ENCODE measurements at regions not wholly inside any gene's neighbourhood (a gene's known extent, or its start where the extent isn't known, plus 50 kb on each side); places are given as distances from the start of the nearest gene placed in this dataset.

- no peak for TF ChIP-seq FOXP2 (optimal IDR thresholded peaks at IDR 0.05; ENCODE audit: borderline replicate concordance, extremely low read depth, extremely low read length, insufficient read depth)
- TF ChIP-seq REST (IDR thresholded peaks at IDR 0.05; ENCODE audit: insufficient read depth in 1 of 2, low read depth in 2 of 2, low read length in 2 of 2): no peak
- TF ChIP-seq SIN3A (IDR thresholded peaks at IDR 0.05; ENCODE audit: borderline replicate concordance, insufficient read depth, low read length): no peak
- TF ChIP-seq POLR2AphosphoS5 (IDR thresholded peaks at IDR 0.05; ENCODE audit: low read depth, low read length): no peak
- TF ChIP-seq TAF1 (IDR thresholded peaks at IDR 0.05; ENCODE audit: borderline replicate concordance, insufficient read depth, low read length): no peak
Measured at GRCh38 chr6:1086446-1087153, 225.3 kb upstream of the FOXQ1 start.

GRCh38 chr6:1082285-1082935 is 229.5 kb upstream of the FOXQ1 start:
- TF ChIP-seq REST (IDR thresholded peaks at IDR 0.05; ENCODE audit: insufficient read depth in 1 of 2, low read depth in 2 of 2, low read length in 2 of 2): no peak
- TF ChIP-seq FOXP2 (optimal IDR thresholded peaks at IDR 0.05; ENCODE audit: borderline replicate concordance, extremely low read depth, extremely low read length, insufficient read depth): no peak
- no peak for TF ChIP-seq SIN3A (IDR thresholded peaks at IDR 0.05; ENCODE audit: borderline replicate concordance, insufficient read depth, low read length)
- TF ChIP-seq TAF1 (IDR thresholded peaks at IDR 0.05; ENCODE audit: borderline replicate concordance, insufficient read depth, low read length): no peak
- TF ChIP-seq POLR2AphosphoS5 (IDR thresholded peaks at IDR 0.05; ENCODE audit: low read depth, low read length): no peak

- TF ChIP-seq SIN3A (IDR thresholded peaks at IDR 0.05; ENCODE audit: borderline replicate concordance, insufficient read depth, low read length) (no peak), REST (IDR thresholded peaks at IDR 0.05; ENCODE audit: insufficient read depth in 1 of 2, low read depth in 2 of 2, low read length in 2 of 2) (no peak), FOXP2 (optimal IDR thresholded peaks at IDR 0.05; ENCODE audit: borderline replicate concordance, extremely low read depth, extremely low read length, insufficient read depth) (no peak), TAF1 (IDR thresholded peaks at IDR 0.05; ENCODE audit: borderline replicate concordance, insufficient read depth, low read length) (no peak), POLR2AphosphoS5 (IDR thresholded peaks at IDR 0.05; ENCODE audit: low read depth, low read length) (no peak)
Measured at GRCh38 chr6:1081551-1082284, 230.2 kb upstream of the FOXQ1 start.

- TF ChIP-seq TAF1 (IDR thresholded peaks at IDR 0.05; ENCODE audit: borderline replicate concordance, insufficient read depth, low read length): no peak
- TF ChIP-seq FOXP2 (optimal IDR thresholded peaks at IDR 0.05; ENCODE audit: borderline replicate concordance, extremely low read depth, extremely low read length, insufficient read depth): no peak
- no peak for TF ChIP-seq POLR2AphosphoS5 (IDR thresholded peaks at IDR 0.05; ENCODE audit: low read depth, low read length)
- TF ChIP-seq SIN3A (IDR thresholded peaks at IDR 0.05; ENCODE audit: borderline replicate concordance, insufficient read depth, low read length): no peak
- no peak for TF ChIP-seq REST (IDR thresholded peaks at IDR 0.05; ENCODE audit: insufficient read depth in 1 of 2, low read depth in 2 of 2, low read length in 2 of 2)
Measured at GRCh38 chr6:1080453-1081337, 231.2 kb upstream of the FOXQ1 start.
